Osteocyte (in vitro differentiated cells): ENCODE measurements at regions not wholly inside any gene's neighbourhood (a gene's known extent, or its start where the extent isn't known, plus 50 kb on each side); places are given as distances from the start of the nearest gene placed in this dataset.

ENCODE experiments used
- DNase-seq: peaks from one replicate; pipeline ENCODE4 v3.0.0; 2021; ENCODE audit warnings: mixed read lengths; ENCODE audit not compliant: unreplicated experiment; ENCODE audit errors: extremely low spot score
- H3K27ac Mint-ChIP-seq: one replicate; pipeline ENCODE4 v1.8.0; 2021; ENCODE audit warnings: mild to moderate bottlenecking, mixed read lengths; ENCODE audit not compliant: unreplicated experiment
- H3K27me3 Mint-ChIP-seq: one replicate; pipeline ENCODE4 v1.8.0; 2021; ENCODE audit warnings: mixed read lengths; ENCODE audit not compliant: unreplicated experiment
- H3K36me3 Mint-ChIP-seq: one replicate; pipeline ENCODE4 v1.8.0; 2021; ENCODE audit warnings: mixed read lengths; ENCODE audit not compliant: unreplicated experiment
- H3K4me1 Mint-ChIP-seq: one replicate; pipeline ENCODE4 v1.8.0; 2021; ENCODE audit warnings: mixed read lengths; ENCODE audit not compliant: unreplicated experiment
- H3K4me3 Mint-ChIP-seq: one replicate; pipeline ENCODE4 v1.8.0; 2021; ENCODE audit warnings: mild to moderate bottlenecking, moderate library complexity, mixed read lengths; ENCODE audit not compliant: unreplicated experiment
- H3K9me3 Mint-ChIP-seq: one replicate; pipeline ENCODE4 v1.8.0; 2021; ENCODE audit warnings: mixed read lengths; ENCODE audit not compliant: unreplicated experiment
- CTCF ChIP-seq: fragments of 200-600 bp; sonication (generic); IDR thresholded peaks from 2 replicates; pipeline ENCODE4 v1.5.0; 2021; ENCODE audit warnings: antibody characterized with exemption, mild to moderate bottlenecking, moderate library complexity

GRCh38 chr18:55886886-55887285 lies 298.9 kb upstream of the TCF4 start:
- no peak overlapping the region for H3K27ac Mint-ChIP-seq
- TF ChIP-seq CTCF, result no peak
- H3K4me1 Mint-ChIP-seq, result no peaks in the 10 kb centered on the region
- no peaks in the 10 kb centered on the region for H3K27me3 Mint-ChIP-seq
- no peaks in the 10 kb centered on the region for H3K36me3 Mint-ChIP-seq
- no peak for DNase-seq
- no peak overlapping the region for H3K4me3 Mint-ChIP-seq
- H3K9me3 Mint-ChIP-seq, result peaks cover 5% of the 10 kb centered on the region

GRCh38 chr18:55884498-55884897 lies 296.5 kb upstream of the TCF4 start:
- Mint-ChIP-seq H3K9me3 (peaks cover 5% of the 10 kb centered on the region), H3K4me1 (peaks cover under 1% of the 10 kb centered on the region), H3K27me3 (no peaks in the 10 kb centered on the region), H3K27ac (no peak overlapping the region), H3K36me3 (no peaks in the 10 kb centered on the region), H3K4me3 (no peak overlapping the region)
- DNase-seq, result no peak
- TF ChIP-seq CTCF, result no peak

DNA sequence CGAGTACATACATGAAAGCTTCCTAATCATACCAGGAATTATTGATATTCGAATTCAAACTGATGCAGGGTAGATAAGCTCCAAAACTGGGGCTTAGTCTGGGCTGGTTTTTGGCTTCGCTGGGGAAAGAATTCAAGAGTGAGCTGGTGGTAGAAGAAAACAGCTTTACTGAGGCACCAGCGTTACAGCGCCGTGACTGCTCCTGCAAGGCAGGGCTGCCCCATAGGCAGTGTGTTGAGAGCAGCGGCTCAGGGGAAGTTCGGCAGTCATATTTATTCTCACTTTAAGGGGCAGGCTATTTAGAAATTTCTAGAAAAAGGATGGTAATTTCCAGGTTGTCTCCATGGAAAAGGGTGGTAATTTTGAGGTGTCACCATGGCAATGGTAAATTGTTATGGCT lies 292.6 kb upstream of the TCF4 start:
- no peak for TF ChIP-seq CTCF
- H3K4me1 Mint-ChIP-seq, result peaks cover 13% of the 10 kb centered on the region
- no peak overlapping the region for H3K4me3 Mint-ChIP-seq
- no peaks in the 10 kb centered on the region for H3K9me3 Mint-ChIP-seq
- no peaks in the 10 kb centered on the region for H3K27me3 Mint-ChIP-seq
- no peak overlapping the region for H3K27ac Mint-ChIP-seq
- DNase-seq, result no peak
- no peaks in the 10 kb centered on the region for H3K36me3 Mint-ChIP-seq

DNA sequence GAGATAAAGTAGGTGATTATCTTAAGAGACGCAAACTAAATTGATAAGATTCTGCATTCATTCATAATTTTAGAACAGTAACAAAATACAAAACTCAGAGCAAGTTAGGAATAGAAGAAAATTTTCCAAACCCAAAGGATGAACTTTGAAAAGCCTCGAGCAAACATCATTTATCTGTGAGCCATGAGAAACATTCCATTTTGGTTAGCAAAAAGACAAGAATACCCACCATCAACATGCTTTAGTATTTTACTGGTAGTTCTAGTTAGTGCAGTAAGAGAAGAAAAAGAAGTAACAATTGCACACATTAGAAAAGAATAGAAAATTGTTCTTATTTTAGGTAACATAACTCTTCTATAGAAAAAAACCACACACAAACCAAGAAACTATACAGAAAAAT lies 291.3 kb upstream of the TCF4 start:
- no peak for DNase-seq
- no peaks in the 10 kb centered on the region for H3K27me3 Mint-ChIP-seq
- no peaks in the 10 kb centered on the region for H3K36me3 Mint-ChIP-seq
- H3K9me3 Mint-ChIP-seq, result no peaks in the 10 kb centered on the region
- peaks cover 13% of the 10 kb centered on the region for H3K4me1 Mint-ChIP-seq
- no peak for TF ChIP-seq CTCF
- no peak overlapping the region for H3K27ac Mint-ChIP-seq
- no peak overlapping the region for H3K4me3 Mint-ChIP-seq

- TF ChIP-seq CTCF, result no peak
- peaks cover 13% of the 10 kb centered on the region for H3K4me1 Mint-ChIP-seq
- H3K9me3 Mint-ChIP-seq, result no peaks in the 10 kb centered on the region
- no peaks in the 10 kb centered on the region for H3K27me3 Mint-ChIP-seq
- H3K4me3 Mint-ChIP-seq, result no peak overlapping the region
- no peak overlapping the region for H3K27ac Mint-ChIP-seq
- H3K36me3 Mint-ChIP-seq, result no peaks in the 10 kb centered on the region
- no peak for DNase-seq
Measured at GRCh38 chr18:55878224-55878623, 290.2 kb upstream of the TCF4 start.
